H9 (cell line): ENCODE measurements at regions not wholly inside any gene's neighbourhood (a gene's known extent, or its start where the extent isn't known, plus 50 kb on each side); places are given as distances from the start of the nearest gene placed in this dataset.

Experiments
- DNase-seq: peaks from one replicate; pipeline ENCODE4 v3.0.0-alpha.2; 2017
- H2AFZ ChIP-seq: one replicate; pipeline ENCODE4 v1.6.1; 2013; ENCODE audit warnings: mild to moderate bottlenecking, low read length, control low read depth, moderate library complexity
- H2AK5ac ChIP-seq: 2 replicates; pipeline ENCODE4 v1.6.1; 2013; ENCODE audit warnings: low read length, control low read depth, mixed read lengths; ENCODE audit not compliant: insufficient read length
- H2BK120ac ChIP-seq: one replicate; pipeline ENCODE4 v1.6.1; 2013; ENCODE audit warnings: low read depth, mild to moderate bottlenecking, low read length, control low read depth, inconsistent platforms; ENCODE audit not compliant: poor library complexity, severe bottlenecking
- H2BK12ac ChIP-seq: 2 replicates; pipeline ENCODE4 v1.6.1; 2013; ENCODE audit warnings: low read length, control low read depth, mixed read lengths, low read depth; ENCODE audit not compliant: insufficient read length
- H2BK15ac ChIP-seq: 2 replicates; pipeline ENCODE4 v1.6.1; 2013; ENCODE audit warnings: low read depth, low read length, control low read depth
- H2BK20ac ChIP-seq: one replicate; pipeline ENCODE4 v1.6.1; 2013; ENCODE audit warnings: low read depth, mild to moderate bottlenecking, low read length, control low read depth, inconsistent platforms; ENCODE audit not compliant: poor library complexity, severe bottlenecking
- H2BK5ac ChIP-seq: 2 replicates; pipeline ENCODE4 v1.6.1; 2013; ENCODE audit warnings: low read length, control low read depth, mixed read lengths; ENCODE audit not compliant: insufficient read length
- H3K14ac ChIP-seq: 2 replicates; pipeline ENCODE4 v1.6.1; 2013; ENCODE audit warnings: low read length, control low read depth; ENCODE audit not compliant: insufficient read depth
- H3K18ac ChIP-seq: 2 replicates; pipeline ENCODE4 v1.6.1; 2013; ENCODE audit warnings: low read depth, mild to moderate bottlenecking, mixed read lengths, low read length, control low read depth; ENCODE audit not compliant: insufficient read length
- H3K23ac ChIP-seq: 2 replicates; pipeline ENCODE4 v1.6.1; 2013; ENCODE audit warnings: low read length, control low read depth, mixed read lengths, low read depth; ENCODE audit not compliant: insufficient read length
- H3K23me2 ChIP-seq: 2 replicates; pipeline ENCODE4 v1.6.1; 2013; ENCODE audit warnings: low read depth, mild to moderate bottlenecking, mixed read lengths, low read length, control low read depth; ENCODE audit not compliant: insufficient read length, poor library complexity, severe bottlenecking
- H3K27ac ChIP-seq: 2 replicates; pipeline ENCODE4 v1.5.1; 2013; ENCODE audit warnings: low read length, control low read depth, mixed read lengths, low read depth; ENCODE audit not compliant: insufficient read length
- H3K27me3 ChIP-seq: 2 replicates; pipeline ENCODE4 v1.6.1; 2013; ENCODE audit warnings: low read length, control low read depth, inconsistent platforms; ENCODE audit not compliant: insufficient read depth
- H3K4ac ChIP-seq: 2 replicates; pipeline ENCODE4 v1.6.1; 2013; ENCODE audit warnings: low read depth, mild to moderate bottlenecking, control low read depth, inconsistent platforms, low read length, moderate library complexity
- H3K4me1 ChIP-seq: 2 replicates; pipeline ENCODE4 v1.6.1; 2013; ENCODE audit warnings: low read length, control low read depth, inconsistent platforms; ENCODE audit not compliant: insufficient read depth
- H3K4me2 ChIP-seq: 2 replicates; pipeline ENCODE4 v1.6.1; 2013; ENCODE audit warnings: low read length, control low read depth, mixed read lengths; ENCODE audit not compliant: insufficient read length, insufficient read depth
- H3K56ac ChIP-seq: 2 replicates; pipeline ENCODE4 v1.6.1; 2013; ENCODE audit warnings: low read depth, mild to moderate bottlenecking, mixed read lengths, low read length, control low read depth; ENCODE audit not compliant: insufficient read length
- H3K79me1 ChIP-seq: 2 replicates; pipeline ENCODE4 v1.6.1; 2013; ENCODE audit warnings: low read depth, mild to moderate bottlenecking, moderate library complexity, low read length, control low read depth, inconsistent platforms; ENCODE audit not compliant: insufficient read depth, poor library complexity, severe bottlenecking
- H3K79me2 ChIP-seq: 2 replicates; pipeline ENCODE4 v1.6.1; 2013; ENCODE audit warnings: low read length, control low read depth, inconsistent platforms; ENCODE audit not compliant: insufficient read depth
- H3K9ac ChIP-seq: 2 replicates; pipeline ENCODE4 v1.6.1; 2013; ENCODE audit warnings: low read length, control low read depth, mixed read lengths; ENCODE audit not compliant: insufficient read length; ENCODE audit errors: extremely low read depth
- H3K9me3 ChIP-seq: one replicate; pipeline ENCODE4 v1.6.1; 2013; ENCODE audit warnings: low read depth, low read length, inconsistent platforms; ENCODE audit not compliant: control insufficient read depth
- H3T11ph ChIP-seq: one replicate; pipeline ENCODE4 v1.6.1; 2013; ENCODE audit warnings: mild to moderate bottlenecking, low read length, control low read depth, inconsistent platforms
- H4K20me1 ChIP-seq: one replicate; pipeline ENCODE4 v1.6.1; 2013; ENCODE audit not compliant: control insufficient read depth, insufficient read length, insufficient read depth
- H4K5ac ChIP-seq: 2 replicates; pipeline ENCODE4 v1.6.1; 2013; ENCODE audit warnings: low read depth, mild to moderate bottlenecking, mixed read lengths, low read length, control low read depth; ENCODE audit not compliant: insufficient read length
- H4K8ac ChIP-seq: replicated peaks from 2 replicates; pipeline ENCODE4 v1.6.1; 2013; ENCODE audit warnings: low read length, control low read depth, mixed read lengths, low read depth; ENCODE audit not compliant: insufficient read length
- H4K91ac ChIP-seq: 2 replicates; pipeline ENCODE4 v1.6.1; 2013; ENCODE audit warnings: low read depth, mild to moderate bottlenecking, moderate library complexity, mixed read lengths, low read length, control low read depth; ENCODE audit not compliant: insufficient read length
- H3K27ac Mint-ChIP-seq, 3 experiments: 2 replicates in 2 of 3; 3 replicates in 1 of 3; pipeline ENCODE4 v1.8.0; 2020 to 2021; ENCODE audit warnings: mixed read lengths in 3 of 3, mild to moderate bottlenecking in 1 of 3, moderate library complexity in 1 of 3
- H3K27me3 Mint-ChIP-seq: 2 replicates; pipeline ENCODE4 v1.8.0; 2021; ENCODE audit warnings: low read depth, mild to moderate bottlenecking, moderate library complexity, mixed read lengths
- H3K36me3 Mint-ChIP-seq, 3 experiments: 2 replicates in 2 of 3; 3 replicates in 1 of 3; pipeline ENCODE4 v1.8.0; 2020 to 2021; ENCODE audit warnings: low read depth in 3 of 3, mixed read lengths in 3 of 3; ENCODE audit not compliant: insufficient read depth in 1 of 3
- H3K4me1 Mint-ChIP-seq, 2 experiments: 2 replicates each; pipeline ENCODE4 v1.8.0; 2020; ENCODE audit warnings: mixed read lengths in 2 of 2
- H3K4me3 Mint-ChIP-seq, 2 experiments: 2 replicates in 1 of 2; 3 replicates in 1 of 2; pipeline ENCODE4 v1.8.0; 2020 to 2021; ENCODE audit warnings: mild to moderate bottlenecking in 2 of 2, mixed read lengths in 2 of 2, moderate library complexity in 1 of 2
- H3K9me3 Mint-ChIP-seq, 2 experiments: 2 replicates in 1 of 2; 3 replicates in 1 of 2; pipeline ENCODE4 v1.8.0; 2020; ENCODE audit warnings: mild to moderate bottlenecking in 2 of 2, mixed read lengths in 2 of 2, moderate library complexity in 1 of 2
- WGBS: extraction: QIAGEN DNeasy Blood & Tissue Kit; methylation state at CpG from one replicate; pipeline ENCODE4 v1.1.7; 2013; ENCODE audit warnings: missing lambda C conversion rate, low lambda C conversion rate, mixed read lengths; ENCODE audit not compliant: insufficient read length; ENCODE audit errors: extremely low coverage; 5-methylcytosine and 5-hydroxymethylcytosine counted together
- TF ChIP-seq, protein P1 (sequence below): fragments of 200-600 bp; sonication (generic); conservative IDR thresholded peaks from 3 replicates; pipeline ENCODE4 v1.8.0; 2021; ENCODE audit warnings: antibody characterized with exemption, mild to moderate bottlenecking

DNA sequence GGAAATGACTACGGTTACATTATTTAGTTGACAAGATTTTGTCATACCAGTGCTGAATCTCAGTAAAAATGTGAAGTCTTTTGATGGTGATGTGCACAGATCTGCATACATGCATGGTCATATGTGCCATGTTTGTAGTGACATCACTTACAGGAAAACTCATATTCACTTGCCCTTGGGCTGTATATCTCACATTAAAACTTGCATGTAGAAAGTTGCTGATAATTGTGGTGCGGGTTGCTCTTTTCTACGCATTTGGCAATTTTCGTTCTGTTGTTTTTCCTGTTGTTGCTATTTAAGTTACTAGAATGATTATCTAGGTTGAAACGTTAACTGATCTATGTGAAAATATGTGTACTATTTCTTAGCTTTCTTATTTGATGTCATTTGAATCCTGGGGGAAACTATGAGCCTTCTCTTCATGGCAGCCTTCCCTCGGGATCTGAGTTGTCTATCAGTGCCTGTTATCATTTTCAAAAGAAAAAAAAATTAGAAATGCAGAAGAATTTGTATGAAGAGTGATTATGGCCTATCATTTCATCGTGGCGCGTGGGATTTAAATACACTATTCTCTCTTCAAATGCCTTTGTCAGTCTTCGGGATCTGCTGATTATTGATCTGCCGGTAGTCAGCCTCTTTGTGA is 296.6 kb downstream of the TMX3 start:
- peaks cover 9% of the 10 kb centered on the region in 2 experiments; a peak in 4 of 5 replicates for H3K9me3 Mint-ChIP-seq
- DNase-seq = no peak
- Histone ChIP-seq H3K56ac (no peak overlapping the region), H3K23me2 (no peaks in the 10 kb centered on the region), H3K9me3 (no peaks in the 10 kb centered on the region), H3K4me1 (no peaks in the 10 kb centered on the region), H3K4ac (no peak overlapping the region), H2BK12ac (no peak overlapping the region), H3K23ac (no peak overlapping the region), H2BK20ac (no peak overlapping the region), H4K91ac (no peak overlapping the region), H3K27me3 (no peaks in the 10 kb centered on the region), H2BK15ac (no peak overlapping the region), H3K18ac (no peak overlapping the region), H2BK120ac (no peak overlapping the region), H4K20me1 (no peaks in the 10 kb centered on the region), H3K14ac (no peak overlapping the region), H3K79me1 (no peaks in the 10 kb centered on the region), H3K4me2 (no peak overlapping the region), H3T11ph (no peak overlapping the region), H2AFZ (no peak overlapping the region), H4K8ac (no peak overlapping the region), H2BK5ac (no peak overlapping the region), H2AK5ac (no peak overlapping the region), H3K27ac (no peak overlapping the region), H4K5ac (no peak overlapping the region), H3K79me2 (no peaks in the 10 kb centered on the region), H3K9ac (no peak overlapping the region)
- WGBS = no CpG with 5 or more reads among the region's 11 CpGs
- H3K4me3 Mint-ChIP-seq = no peak overlapping the region
- no peaks in the 10 kb centered on the region for H3K27me3 Mint-ChIP-seq
- H3K27ac Mint-ChIP-seq = no peak overlapping the region
- peaks cover 0 to 19% (median 3%) of the 10 kb centered on the region in 3 experiments; a peak in 3 of 7 replicates for H3K36me3 Mint-ChIP-seq
- TF ChIP-seq, protein P1, sequence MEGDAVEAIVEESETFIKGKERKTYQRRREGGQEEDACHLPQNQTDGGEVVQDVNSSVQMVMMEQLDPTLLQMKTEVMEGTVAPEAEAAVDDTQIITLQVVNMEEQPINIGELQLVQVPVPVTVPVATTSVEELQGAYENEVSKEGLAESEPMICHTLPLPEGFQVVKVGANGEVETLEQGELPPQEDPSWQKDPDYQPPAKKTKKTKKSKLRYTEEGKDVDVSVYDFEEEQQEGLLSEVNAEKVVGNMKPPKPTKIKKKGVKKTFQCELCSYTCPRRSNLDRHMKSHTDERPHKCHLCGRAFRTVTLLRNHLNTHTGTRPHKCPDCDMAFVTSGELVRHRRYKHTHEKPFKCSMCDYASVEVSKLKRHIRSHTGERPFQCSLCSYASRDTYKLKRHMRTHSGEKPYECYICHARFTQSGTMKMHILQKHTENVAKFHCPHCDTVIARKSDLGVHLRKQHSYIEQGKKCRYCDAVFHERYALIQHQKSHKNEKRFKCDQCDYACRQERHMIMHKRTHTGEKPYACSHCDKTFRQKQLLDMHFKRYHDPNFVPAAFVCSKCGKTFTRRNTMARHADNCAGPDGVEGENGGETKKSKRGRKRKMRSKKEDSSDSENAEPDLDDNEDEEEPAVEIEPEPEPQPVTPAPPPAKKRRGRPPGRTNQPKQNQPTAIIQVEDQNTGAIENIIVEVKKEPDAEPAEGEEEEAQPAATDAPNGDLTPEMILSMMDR = no peak
- H3K4me1 Mint-ChIP-seq = peaks cover 9 to 17% of the 10 kb centered on the region in 2 experiments
